Stimulated activated CD4-positive, alpha-beta T cell treated with anti-CD3 and anti-CD28 coated beads, Interleukin-4, amount 100 ng/mL, for 24 hours (primary cell): ENCODE measurements at regions not wholly inside any gene's neighbourhood (a gene's known extent, or its start where the extent isn't known, plus 50 kb on each side); places are given as distances from the start of the nearest gene placed in this dataset.

Source experiments
- DNase-seq: peaks from one replicate; pipeline ENCODE4 v3.0.0-alpha.2; 2020

DNA sequence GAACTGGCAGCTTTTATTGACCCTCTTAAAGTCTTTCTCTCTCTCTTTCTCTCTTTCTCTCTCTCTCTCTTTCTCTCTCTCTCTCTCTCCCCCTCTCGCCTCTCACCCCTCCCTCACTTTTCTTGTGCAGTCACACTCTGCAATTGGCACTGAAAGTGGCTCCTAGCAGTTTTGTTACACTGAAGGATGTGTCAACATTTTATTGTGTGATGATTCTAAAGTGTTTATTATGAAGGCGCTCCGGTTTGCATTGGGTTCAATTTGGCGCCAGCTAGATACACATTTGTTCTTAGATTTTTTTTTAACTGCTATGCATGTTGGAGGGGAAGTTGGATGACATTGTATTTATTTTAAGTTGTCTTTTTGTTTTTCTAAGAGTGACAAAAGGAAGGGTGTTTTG, 64.0 kb upstream of the CHRM3 start:
- DNase-seq, result no peak

DNA sequence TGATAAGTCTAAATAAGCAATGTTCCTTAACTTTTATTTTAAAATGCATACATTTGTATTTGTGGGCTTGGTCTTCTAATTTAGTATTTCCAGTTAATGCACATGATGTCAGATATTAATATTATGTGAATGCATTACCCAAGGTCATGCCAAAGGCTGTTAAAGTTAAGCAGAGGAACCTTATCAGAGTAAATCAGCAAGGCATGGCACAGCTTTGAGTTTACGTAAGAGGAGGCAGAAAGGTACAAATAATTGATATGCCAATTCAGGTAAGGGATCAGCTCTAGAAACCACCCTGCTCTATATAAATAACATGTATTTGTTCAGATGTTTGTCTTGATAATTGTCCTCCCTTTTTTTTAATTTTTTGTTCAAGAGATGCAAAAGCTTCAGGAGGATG, 64.5 kb upstream of the CHRM3 start:
- DNase-seq, result no peak

DNA sequence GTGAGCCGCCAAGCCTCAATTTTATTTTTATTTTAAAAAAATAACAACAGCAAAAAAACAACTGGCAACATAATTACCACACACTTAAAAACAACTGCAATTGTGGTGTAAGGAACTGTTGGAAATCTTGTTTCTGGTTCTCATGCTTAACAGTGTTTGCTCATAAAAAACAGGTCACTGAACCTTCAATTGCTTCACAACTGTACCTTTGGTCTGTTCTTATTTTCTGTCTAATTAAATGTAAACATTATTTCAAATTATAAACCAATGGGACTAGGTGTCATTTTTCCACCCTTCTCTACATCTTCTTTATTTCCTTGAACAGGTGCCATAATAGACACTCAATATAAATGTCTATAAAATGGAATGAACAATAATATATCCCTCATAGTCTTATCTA, 68.4 kb upstream of the CHRM3 start:
- DNase-seq, result no peak

DNA sequence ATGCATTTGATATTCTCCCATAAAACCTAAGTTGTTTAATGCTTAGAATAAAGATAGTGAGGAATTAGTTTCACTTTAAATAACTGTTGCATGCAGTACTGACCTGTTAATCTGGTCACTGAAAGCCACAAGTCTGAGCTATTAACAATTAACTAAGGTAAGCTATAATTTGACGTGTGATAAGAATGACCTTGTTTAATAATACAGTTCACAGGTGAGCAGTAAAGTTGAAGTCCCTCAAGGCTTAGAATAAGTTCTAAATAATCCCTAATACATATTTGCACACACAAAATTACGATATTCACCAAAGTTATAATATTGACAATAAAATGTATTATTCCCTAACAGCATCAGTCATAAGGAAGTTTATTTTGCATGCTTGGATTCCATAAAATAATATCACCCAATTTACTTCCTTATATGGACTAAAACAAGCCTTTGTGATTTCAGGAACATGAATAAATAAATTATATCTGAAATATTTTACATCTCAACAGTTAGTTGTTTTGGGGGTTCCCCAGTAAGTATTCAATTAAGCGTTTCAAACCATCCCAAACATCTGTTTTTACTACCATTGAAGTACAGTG, 70.6 kb upstream of the CHRM3 start:
- DNase-seq, result no peak

DNA sequence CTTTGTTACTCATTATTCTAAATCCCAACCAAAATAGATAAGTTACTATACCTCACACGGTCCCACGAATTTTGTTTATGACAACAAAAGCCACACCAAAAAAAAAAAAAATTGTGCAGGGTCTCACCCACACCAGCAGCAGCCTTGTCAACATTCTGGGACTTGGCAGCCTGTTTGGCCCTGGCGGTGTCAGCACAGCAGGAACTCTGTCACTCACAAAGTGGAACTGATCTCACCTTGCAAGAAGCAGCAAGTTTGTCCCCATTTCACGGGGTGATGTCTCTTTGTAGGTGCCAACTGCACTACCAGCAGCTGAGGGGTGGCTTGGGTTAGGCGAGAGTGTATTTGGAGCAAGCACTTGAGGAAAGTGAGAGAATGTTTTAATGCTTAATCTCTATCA, 75.0 kb upstream of the CHRM3 start:
- no peak for DNase-seq

DNA sequence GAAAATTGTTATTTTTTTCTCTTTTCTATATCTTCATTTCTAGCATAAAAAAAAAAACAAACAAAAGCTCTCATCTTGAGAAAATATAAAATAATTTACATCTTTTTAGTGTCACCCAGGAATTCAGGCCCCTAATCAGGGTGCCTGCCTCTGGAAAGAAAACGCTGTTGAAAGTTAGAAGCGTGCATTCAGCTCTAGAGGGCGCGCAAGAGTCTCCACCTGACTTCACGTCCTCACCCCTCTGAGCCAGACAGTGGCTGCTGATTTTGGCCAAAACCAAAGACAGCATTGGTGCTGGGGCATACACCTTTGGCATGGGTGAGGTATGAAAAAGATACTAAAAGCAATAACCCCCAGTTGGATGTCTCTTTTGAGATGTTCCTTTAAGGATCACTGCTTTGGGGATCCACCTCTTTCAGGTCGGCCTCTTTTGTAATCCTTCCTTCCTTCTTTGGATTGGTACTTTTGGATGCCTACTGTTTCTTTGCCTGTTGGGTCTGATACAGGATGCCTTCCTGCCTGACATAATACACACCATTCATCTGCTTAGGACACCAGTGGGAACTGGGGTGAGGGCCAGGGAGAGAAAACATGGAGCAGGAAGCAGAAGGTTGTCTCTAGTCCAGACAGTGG, 77.6 kb upstream of the CHRM3 start:
- peak; percentile 18 for DNase-seq

DNA sequence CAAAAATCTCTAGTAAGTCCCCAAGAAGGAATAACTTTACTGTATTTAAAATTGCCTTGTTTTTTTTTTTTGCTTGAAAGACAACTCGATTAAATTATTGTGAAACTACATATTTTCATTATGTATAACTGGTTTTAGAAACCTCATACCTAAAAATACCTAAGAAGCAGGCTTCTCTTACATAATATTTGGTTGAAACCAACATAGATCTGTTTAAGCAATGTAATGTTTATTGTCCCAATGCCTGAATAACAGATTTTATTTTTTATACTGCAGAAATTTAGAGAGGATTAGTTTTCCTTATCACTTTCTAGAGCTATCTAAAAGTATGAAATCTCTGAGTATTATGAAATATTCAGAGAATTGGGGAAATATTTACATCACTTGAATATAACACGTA, 78.5 kb upstream of the CHRM3 start:
- no peak for DNase-seq

DNA sequence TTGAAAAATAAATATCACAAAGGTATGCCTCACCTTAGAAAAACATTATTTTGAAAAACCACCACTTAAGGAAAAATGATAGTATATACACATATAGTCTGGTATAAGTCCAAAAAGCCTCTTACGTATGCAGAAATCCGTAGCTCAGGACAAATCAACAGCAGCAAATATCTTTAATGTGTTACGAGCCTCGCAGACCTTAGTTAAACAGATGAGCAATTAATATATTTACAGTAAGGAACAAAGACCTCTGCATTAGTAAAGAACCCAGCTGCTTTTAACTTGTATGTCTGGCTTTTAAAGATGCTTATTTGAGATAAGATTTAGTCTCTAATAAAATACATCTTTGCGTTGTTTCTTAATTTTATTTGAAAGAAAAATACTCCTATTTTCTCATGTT, 79.9 kb upstream of the CHRM3 start:
- no peak for DNase-seq

DNA sequence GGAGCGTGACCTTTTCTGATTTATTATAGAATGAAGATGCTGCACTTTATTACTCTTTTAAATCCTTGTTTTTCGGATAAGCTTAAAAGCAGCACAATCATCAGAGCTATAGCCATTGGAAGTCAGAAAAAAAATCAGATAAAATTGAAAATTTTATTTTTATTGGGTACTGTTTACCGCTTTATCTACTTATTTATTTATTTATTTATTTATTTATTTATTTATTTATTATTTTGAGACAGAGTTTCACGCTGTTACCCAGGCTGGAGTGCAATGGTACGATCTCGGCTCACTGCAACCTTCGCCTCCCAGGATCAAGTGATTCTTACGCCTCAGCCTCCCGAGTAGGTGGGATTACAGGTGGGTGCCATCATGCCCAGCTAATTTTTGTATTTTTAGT, 83.1 kb upstream of the CHRM3 start:
- no peak for DNase-seq

DNA sequence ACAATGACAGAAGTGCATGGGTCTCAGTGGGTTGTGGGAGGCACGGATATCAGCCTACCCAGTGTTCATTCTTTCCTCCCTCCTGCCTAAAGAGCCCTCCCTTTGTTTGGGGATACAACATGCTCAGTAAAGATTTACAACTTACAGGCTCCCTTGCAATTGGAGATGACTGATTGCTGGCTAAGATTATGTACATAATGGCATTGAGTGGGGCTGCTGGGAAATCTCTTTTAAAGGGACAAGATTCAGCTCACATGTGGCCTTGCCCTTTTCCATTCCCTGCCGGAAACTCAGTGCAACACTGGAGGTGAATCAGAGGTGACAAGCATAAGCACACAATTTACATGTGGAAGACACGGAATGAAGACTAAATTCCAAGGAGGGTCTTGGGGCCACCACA, 83.7 kb upstream of the CHRM3 start:
- DNase-seq, result no peak

DNA sequence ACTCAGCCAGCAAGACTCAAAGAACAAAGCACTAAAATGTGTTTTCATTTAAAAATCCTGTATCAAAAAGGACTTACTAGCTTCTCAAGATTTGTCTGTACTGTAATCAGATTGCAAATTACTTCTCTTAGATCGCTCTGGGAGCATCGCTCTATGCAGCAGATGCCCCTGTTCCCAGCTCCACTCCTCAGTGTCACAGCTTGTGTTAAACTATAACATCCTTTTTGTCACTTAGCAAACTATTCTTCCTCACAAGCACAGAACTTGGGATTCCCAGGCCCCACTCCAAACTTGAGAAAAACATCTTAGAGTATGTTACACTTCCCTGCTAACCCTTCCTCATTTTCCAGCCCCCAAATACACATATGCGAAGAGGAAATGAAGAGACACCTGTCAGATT, 85.1 kb upstream of the CHRM3 start:
- no peak for DNase-seq

DNA sequence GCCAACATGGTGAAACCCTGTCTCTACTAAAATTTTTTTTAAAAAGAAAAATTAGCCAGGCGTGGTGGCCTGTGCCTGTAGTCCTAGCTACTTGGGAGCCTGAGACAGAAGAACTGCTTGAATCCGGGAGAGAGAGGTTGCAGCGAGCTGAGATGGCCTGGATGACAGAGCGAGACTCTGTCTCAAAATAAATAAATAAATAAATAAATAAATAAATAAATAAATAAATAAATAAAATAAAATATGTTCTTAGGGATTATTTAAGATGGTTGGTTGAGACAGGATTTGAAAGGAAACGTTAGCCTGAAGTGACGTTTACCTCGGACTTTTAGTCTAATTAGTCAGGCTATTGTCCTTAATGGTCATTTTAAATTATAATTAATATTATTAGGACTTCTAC, 88.5 kb upstream of the CHRM3 start:
- DNase-seq, result no peak

DNA sequence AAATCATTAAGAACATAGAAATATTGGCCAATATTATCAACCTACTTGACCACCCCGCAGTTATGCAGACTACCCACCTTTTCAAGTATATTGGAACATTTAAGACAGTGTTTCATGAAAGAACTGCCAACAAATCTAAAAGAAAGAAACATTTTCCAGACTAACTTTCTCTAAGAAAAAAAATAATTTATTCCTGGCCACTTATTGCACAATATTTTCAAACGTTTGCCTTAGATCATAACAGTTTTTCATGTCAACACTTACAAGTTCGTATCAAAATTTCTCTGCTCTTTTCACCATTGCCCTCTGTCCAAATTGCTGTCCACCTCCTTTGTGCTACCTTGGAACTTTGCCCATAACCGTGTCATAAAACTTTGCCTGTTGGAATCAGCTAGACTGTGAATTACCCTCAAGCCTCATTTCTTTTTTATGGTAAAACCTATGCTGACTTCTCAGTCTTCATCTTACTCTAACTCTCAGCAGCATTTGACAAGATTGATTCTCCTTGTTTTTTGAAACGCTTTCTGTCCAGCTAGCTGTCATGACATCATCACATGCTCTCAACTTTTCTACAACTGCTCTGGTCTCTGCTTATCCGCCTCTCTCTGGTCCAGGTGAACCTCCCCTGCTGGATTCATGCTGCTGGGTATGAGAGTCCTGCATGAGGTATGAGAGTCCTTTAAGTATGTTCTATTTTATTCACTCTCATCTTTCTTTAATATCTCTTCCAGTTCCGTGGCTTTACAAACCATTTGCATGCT, 92.8 kb upstream of the CHRM3 start:
- DNase-seq, result no peak

DNA sequence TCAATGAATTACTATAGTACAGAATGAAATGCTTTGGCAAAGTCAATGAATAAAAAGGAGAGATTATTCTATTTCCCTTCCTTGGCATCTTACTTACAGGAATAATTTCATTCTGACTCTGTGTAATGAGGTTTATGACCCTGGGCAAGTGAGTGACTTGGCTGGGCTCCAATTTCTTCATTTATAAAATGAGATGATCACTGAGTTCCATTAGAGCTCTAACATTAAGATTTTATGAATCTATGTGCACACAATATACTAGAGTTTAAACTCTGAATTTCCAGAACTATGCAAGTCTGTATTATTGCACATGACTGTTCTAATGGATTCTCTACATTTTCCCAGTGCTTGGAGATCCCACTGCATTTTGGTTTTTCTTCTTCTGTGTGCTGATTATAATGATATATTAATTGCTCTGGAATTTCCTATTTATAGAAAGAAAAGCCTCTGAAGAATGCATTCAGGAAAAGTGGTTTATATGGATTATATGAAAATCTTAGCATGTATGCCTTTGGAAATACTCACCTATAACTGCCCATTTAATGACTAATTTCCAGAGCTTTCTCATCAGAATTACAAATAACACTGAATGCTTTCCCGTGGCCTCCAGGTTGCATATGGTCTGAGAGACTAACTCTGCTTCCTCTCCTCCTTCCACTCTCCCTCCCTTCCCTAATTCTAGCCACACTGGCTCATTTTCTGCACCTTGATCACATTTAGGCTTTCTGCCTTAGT, 97.4 kb upstream of the CHRM3 start:
- DNase-seq, result no peak

DNA sequence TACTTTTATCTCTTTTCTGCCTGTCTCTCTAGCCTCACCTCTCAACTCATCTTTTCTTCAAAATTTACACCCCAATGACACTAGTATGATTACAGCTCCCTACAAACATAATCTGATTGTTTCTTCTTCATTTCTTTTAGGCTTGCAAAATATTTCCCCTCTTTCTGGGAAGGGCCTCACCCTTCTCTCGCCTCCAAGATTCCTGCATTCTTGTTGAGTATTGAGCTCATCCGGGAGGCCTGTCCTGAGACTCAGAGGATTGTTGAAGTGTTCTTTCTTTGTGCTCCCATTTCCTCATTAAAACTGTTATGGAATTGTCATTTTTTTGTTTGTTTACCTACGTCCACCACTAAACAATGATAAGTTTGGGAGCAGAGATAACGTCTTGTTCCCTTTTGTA, 99.1 kb upstream of the CHRM3 start:
- DNase-seq, result no peak

DNA sequence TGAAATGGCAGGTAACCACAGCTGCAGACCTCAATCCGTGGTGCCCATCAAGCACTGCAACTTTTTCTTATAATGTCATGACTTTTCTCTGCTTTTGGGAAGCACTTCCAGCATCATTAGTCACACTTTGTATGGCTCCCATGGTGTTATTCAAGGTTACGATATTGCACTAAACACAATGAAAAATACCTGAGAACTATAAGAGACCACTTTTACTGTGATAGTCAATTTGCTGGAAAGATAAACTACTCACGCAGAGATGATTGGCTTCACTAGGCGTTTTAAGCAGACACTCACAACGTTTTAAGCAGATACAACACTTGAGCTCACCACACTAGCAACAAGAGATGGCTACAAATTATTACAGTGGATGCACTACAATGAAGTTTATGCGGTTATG, 103.2 kb upstream of the CHRM3 start:
- no peak for DNase-seq

DNA sequence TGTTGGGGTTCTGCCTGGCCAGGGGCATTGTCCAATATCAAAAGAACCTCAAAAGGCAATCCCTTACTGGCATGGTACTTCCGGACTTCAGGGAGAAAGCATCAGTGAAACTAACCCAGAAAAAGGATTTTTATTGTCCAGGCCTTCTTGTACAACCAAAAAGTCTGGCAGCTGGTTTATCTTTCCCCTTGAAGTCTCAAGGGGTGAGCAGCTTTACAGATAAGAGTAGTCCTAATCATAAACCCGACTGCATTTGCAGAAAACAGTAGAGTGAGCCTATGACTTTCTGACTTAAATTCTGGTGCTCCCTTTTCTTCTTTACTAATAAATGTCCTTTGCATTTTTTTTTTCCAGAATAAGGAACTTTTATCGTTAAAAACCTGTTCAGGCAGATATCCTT, 104.0 kb upstream of the CHRM3 start:
- no peak for DNase-seq

DNA sequence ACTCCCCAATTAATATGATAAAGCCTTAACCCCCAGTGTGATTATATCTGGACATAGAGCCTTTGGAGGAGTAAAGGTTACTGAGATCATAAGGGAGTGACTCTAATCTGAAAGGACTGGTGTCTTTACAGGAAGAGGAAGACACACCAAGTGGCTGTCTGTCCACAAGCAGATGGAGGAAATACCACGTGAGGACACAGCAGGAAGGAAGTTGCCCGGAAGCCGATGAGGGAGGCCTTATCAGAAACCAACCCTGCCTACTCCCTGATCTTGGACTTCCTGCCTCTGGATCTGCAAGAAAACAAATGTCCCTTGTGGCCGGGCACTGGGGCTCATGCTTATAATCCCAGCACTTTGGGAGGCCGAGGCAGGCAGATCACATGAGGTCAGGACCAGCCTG, 110.3 kb upstream of the CHRM3 start:
- DNase-seq, result no peak

DNA sequence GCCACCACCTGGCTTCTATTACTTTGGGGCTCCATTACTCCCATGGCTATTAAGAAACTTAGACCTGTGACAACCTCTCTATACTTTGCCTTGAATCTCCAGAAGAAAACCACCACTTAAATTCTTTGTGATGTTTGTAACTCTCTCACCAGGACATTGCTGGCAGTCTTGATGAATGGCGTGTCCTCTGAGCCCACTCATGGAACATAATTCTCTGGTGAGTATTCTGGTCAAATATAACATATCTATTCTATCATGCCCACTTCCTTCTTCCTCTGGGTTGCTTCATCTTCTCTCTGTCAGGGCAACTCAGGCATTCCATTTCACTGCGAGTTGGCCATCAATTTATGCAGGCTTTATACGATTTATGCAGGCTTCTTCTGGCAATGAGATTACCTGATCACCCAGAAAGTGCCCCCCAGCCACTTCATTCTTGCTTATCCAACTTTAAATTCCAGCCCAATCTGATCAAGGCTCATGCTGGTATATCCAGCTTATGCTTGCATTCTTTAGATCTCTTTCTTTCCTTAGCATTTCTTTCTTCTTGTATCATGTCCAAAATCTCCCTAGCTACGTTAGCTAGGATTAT, 112.0 kb upstream of the CHRM3 start:
- no peak for DNase-seq

DNA sequence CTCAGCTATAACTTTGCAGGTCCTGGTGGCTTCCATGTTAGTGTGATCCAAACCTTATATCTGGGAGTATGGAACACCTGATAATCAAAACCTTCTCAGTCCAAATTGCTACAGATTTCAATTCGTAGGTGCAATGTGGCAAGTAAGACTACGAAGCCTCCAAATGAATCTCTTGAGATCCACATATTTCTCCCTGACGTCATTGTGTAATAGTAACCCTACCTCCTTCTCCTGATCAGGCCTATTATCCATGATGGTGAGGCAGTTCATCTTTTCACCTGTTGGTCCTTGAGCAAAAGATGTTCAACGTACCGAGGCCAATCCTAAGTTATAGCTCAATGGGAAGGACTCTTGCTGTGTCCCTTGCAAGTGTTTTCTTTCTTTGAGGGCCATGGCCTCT, 115.9 kb upstream of the CHRM3 start:
- DNase-seq, result no peak

DNA sequence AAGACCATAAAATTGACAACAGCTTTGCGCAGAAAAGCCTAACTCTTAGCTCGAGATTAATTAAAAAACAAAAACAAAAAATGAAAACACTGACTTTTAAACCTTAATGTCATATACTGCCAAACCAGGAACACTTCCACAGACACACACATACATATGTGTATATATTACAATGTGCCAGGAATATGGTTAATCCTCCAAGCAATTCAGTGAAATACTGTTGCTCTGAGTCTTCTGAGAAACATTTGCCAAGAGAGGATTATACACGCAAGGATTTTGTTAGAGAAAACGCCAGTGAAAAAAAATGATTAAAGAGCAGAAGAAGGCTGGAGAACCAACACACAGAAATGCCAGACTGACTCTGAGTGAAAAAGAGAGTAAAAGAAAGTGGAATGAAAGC, 116.7 kb upstream of the CHRM3 start:
- no peak for DNase-seq

DNA sequence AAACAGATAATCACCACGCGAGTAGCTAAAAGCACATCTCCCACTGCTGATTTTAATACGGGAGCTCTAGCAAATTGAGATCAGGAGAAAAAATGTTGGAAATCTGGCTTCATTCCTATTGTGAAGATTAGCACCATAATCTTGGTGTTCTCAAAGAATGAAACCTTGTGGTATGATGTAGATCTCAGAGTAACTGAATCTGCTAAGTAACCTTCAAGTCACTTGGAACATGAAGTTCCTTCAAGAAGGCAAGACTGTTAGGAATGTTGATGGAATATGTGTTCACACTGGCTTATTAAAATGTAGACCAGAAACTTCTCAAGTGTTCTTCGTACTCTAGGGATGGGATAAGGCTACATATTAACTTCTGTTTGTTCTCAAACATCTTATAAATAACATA, 117.4 kb upstream of the CHRM3 start:
- DNase-seq, result no peak

DNA sequence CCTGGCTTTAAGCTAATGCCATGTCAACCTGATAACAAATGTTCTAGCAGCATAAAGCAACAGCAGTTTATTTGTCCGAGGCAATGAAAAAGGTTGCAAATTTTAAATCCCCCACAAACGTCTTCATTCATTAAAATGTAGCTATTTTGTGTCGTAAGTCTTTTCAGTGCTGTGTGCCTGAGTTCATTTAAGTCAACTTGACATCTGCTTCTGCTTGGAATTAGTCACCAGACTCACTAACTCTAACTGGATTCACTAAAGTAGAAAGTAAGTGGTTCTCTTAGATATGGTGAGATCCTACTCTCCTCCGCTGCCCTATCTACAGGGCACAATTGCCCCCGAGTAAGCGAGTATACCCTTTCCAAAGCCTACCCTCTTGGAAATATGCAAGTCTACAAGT, 118.4 kb upstream of the CHRM3 start:
- DNase-seq, result no peak

DNA sequence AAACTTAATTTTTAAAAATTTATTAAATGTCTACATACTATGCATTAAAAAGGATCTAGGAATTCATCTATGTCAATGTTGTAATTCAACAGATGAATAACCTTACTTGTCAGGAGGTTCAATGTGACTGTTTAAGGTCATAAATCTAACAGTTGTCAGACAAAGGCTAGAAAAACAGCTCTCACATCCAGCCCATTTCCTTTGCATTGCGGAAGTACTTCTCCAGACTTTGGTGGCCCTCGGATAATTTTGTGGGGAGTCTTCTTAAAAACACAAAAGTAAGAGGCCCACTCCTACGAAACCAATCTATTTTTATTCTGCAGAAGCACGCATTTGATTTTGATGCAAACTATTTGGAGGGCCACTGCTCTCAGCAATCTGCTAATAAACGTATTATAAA, 122.6 kb upstream of the CHRM3 start:
- DNase-seq, result no peak
